ENCODE measurements at regions not wholly inside any gene's neighbourhood (a gene's known extent, or its start where the extent isn't known, plus 50 kb on each side); places are given as distances from the start of the nearest gene placed in this dataset.
"Not testable (repeated sequence)": the region's sequence is repeated elsewhere in the genome, so short reads cannot be mapped to it uniquely, and the experiment has no call there.

GRCh38 chr3:25171897-25172296 is 256.2 kb upstream of the RARB start:
- no peak for DNase-seq

GRCh38 chr3:25173606-25174005 is 254.5 kb upstream of the RARB start:
- no peak for DNase-seq

GRCh38 chr3:25174251-25174650 is 253.8 kb upstream of the RARB start:
- no peak for DNase-seq

GRCh38 chr3:25177041-25177440 is 251.0 kb upstream of the RARB start:
- no peak for DNase-seq

- no peak for DNase-seq
These were observed 249.4 kb upstream of the RARB start for GRCh38 chr3:25178672-25179071.

GRCh38 chr3:25181096-25181495 is 247.0 kb upstream of the RARB start:
- no peak for DNase-seq

GRCh38 chr3:25182794-25183193 is 245.3 kb upstream of the RARB start:
- no peak for DNase-seq

GRCh38 chr3:25184641-25185250 is 243.3 kb upstream of the RARB start:
- DNase-seq: no peak

GRCh38 chr3:25191673-25192072 is 236.4 kb upstream of the RARB start:
- DNase-seq: no peak

- DNase-seq: not testable (repeated sequence)
These were observed 228.5 kb upstream of the RARB start for GRCh38 chr3:25199567-25199966.

- no peak for DNase-seq
These were observed 215.3 kb upstream of the RARB start for GRCh38 chr3:25212736-25213135.

- no peak for DNase-seq
These were observed 214.0 kb upstream of the RARB start for GRCh38 chr3:25214034-25214433.

GRCh38 chr3:25218362-25218761 is 209.7 kb upstream of the RARB start:
- DNase-seq: no peak

- no peak for DNase-seq
These were observed 201.3 kb upstream of the RARB start for GRCh38 chr3:25226747-25227146.

GRCh38 chr3:25229586-25229985 is 198.5 kb upstream of the RARB start:
- DNase-seq: no peak

- DNase-seq: no peak
These were observed 193.0 kb upstream of the RARB start for GRCh38 chr3:25235031-25235430.

- no peak for DNase-seq
These were observed 192.6 kb upstream of the RARB start for GRCh38 chr3:25235466-25235865.

GRCh38 chr3:25237602-25238001 is 190.5 kb upstream of the RARB start:
- no peak for DNase-seq

GRCh38 chr3:25239042-25239441 is 189.0 kb upstream of the RARB start:
- no peak for DNase-seq

GRCh38 chr3:25246913-25247312 is 181.2 kb upstream of the RARB start:
- DNase-seq: no peak

- DNase-seq: no peak
These were observed 175.8 kb upstream of the RARB start for GRCh38 chr3:25252291-25252690.

- DNase-seq: no peak
These were observed 171.0 kb upstream of the RARB start for GRCh38 chr3:25257026-25257425.

- no peak for DNase-seq
These were observed 168.2 kb upstream of the RARB start for GRCh38 chr3:25259871-25260270.

- DNase-seq: no peak
These were observed 165.7 kb upstream of the RARB start for GRCh38 chr3:25262322-25262721.

GRCh38 chr3:25265284-25265683 is 162.8 kb upstream of the RARB start:
- no peak for DNase-seq

- DNase-seq: no peak
These were observed 161.4 kb upstream of the RARB start for GRCh38 chr3:25266677-25267076.
